ENCODE measurements at regions not wholly inside any gene's neighbourhood (a gene's known extent, or its start where the extent isn't known, plus 50 kb on each side); places are given as distances from the start of the nearest gene placed in this dataset.

GRCh38 chr4:148574911-148575310 lies 132.7 kb upstream of the NR3C2 start:
- ChIA-PET CTCF (no interaction called here), POLR2A (no interaction called here)
- TF ChIP-seq CTCF (IDR thresholded peaks at IDR 0.05; ENCODE audit: insufficient read depth, low read length, missing control alignments) = no peak
- no peak for DNase-seq (ENCODE audit: low read depth, low spot score)
- no peak overlapping the region for H3K4me3 ChIP-seq (ENCODE audit: low read depth, low read length)

- H3K4me3 ChIP-seq (ENCODE audit: low read depth, low read length) = no peak overlapping the region
- no peak for DNase-seq (ENCODE audit: low read depth, low spot score)
- ChIA-PET POLR2A (no interaction called here), CTCF (no interaction called here)
- no peak for TF ChIP-seq CTCF (IDR thresholded peaks at IDR 0.05; ENCODE audit: insufficient read depth, low read length, missing control alignments)
Measured at GRCh38 chr4:148574502-148574901, 132.3 kb upstream of the NR3C2 start.

GRCh38 chr4:148574066-148574465 lies 131.9 kb upstream of the NR3C2 start:
- H3K4me3 ChIP-seq (ENCODE audit: low read depth, low read length) = no peak overlapping the region
- TF ChIP-seq CTCF (IDR thresholded peaks at IDR 0.05; ENCODE audit: insufficient read depth, low read length, missing control alignments) = no peak
- ChIA-PET POLR2A (no interaction called here), CTCF (no interaction called here)
- no peak for DNase-seq (ENCODE audit: low read depth, low spot score)

- POLR2A ChIA-PET = no interaction called here
- CTCF ChIA-PET = no interaction called here
- TF ChIP-seq CTCF (IDR thresholded peaks at IDR 0.05; ENCODE audit: insufficient read depth, low read length, missing control alignments) = no peak
Measured at GRCh38 chr4:148573296-148573695, 131.1 kb upstream of the NR3C2 start.

GRCh38 chr4:148565801-148566200 lies 123.6 kb upstream of the NR3C2 start:
- ChIA-PET POLR2A (no interaction called here), CTCF (no interaction called here)
- DNase-seq (ENCODE audit: low read depth, low spot score) = no peak
- TF ChIP-seq CTCF (IDR thresholded peaks at IDR 0.05; ENCODE audit: insufficient read depth, low read length, missing control alignments) = no peak
- no peak overlapping the region for H3K4me3 ChIP-seq (ENCODE audit: low read depth, low read length)

More at GRCh38 chr4:148573296-148573695, 131.1 kb upstream of the NR3C2 start:
- no peak for DNase-seq (ENCODE audit: low read depth, low spot score)
- no peak overlapping the region for H3K4me3 ChIP-seq (ENCODE audit: low read depth, low read length)

GRCh38 chr4:148563684-148564083 lies 121.5 kb upstream of the NR3C2 start:
- DNase-seq (ENCODE audit: low read depth, low spot score) = no peak
- TF ChIP-seq CTCF (IDR thresholded peaks at IDR 0.05; ENCODE audit: insufficient read depth, low read length, missing control alignments) = no peak
- ChIA-PET POLR2A (no interaction called here), CTCF (no interaction called here)
- no peak overlapping the region for H3K4me3 ChIP-seq (ENCODE audit: low read depth, low read length)
